Ectodermal cell (in vitro differentiated cells): ENCODE measurements at regions not wholly inside any gene's neighbourhood (a gene's known extent, or its start where the extent isn't known, plus 50 kb on each side); places are given as distances from the start of the nearest gene placed in this dataset.
"Not testable (repeated sequence)": the region's sequence is repeated elsewhere in the genome, so short reads cannot be mapped to it uniquely, and the experiment has no call there.

Experiments used
- H3K27ac ChIP-seq: 2 replicates; pipeline ENCODE4 v1.7.0; 2013; ENCODE audit warnings: mild to moderate bottlenecking, low read depth, low read length; ENCODE audit not compliant: insufficient read depth, poor library complexity, severe bottlenecking
- H3K27me3 ChIP-seq: 2 replicates; pipeline ENCODE4 v1.7.0; 2013; ENCODE audit warnings: mild to moderate bottlenecking, low read length; ENCODE audit not compliant: insufficient read depth, control insufficient read depth, poor library complexity, severe bottlenecking
- H3K36me3 ChIP-seq: one replicate; pipeline ENCODE4 v1.7.0; 2013; ENCODE audit warnings: low read length; ENCODE audit not compliant: control insufficient read depth, insufficient read depth
- H3K4me1 ChIP-seq: one replicate; pipeline ENCODE4 v1.7.0; 2013; ENCODE audit warnings: low read length; ENCODE audit not compliant: control insufficient read depth, insufficient read depth
- H3K4me3 ChIP-seq: 2 replicates; pipeline ENCODE4 v1.7.0; 2013; ENCODE audit warnings: low read depth, low read length, control low read depth; ENCODE audit not compliant: insufficient read depth
- H3K9me3 ChIP-seq: 2 replicates; pipeline ENCODE4 v1.7.0; 2013; ENCODE audit warnings: mild to moderate bottlenecking, low read length, moderate library complexity; ENCODE audit not compliant: control insufficient read depth
- WGBS, 2 experiments: methylation state at CpG; one replicate each; pipeline ENCODE4 v1.1.7; 2013; ENCODE audit warnings: missing lambda C conversion rate in 2 of 2; 5-methylcytosine and 5-hydroxymethylcytosine counted together

DNA sequence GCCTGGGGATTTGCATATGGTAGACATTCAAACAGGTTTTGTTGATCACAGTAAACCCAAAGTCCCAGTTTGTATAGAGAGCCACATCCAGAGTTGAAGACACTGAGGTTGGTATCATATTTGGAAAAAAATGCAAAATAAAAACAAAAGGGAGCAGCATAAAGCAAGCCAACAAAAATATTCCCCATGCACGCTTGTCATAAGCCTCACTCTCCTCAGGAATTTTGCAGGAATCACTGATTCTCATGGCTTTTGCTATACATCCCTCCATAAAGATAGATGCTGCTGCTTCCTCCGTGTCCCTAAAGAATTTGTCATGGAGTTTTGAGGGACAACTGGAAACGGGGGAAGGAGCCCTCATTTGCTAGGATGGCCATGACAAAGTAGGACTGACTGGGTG is 108.8 kb upstream of the TCF4 start:
- H3K36me3 ChIP-seq, result no peaks in the 10 kb centered on the region
- no peak overlapping the region for H3K4me3 ChIP-seq
- WGBS, 2 experiments, result 92 to 93% methylated on average over 3 of the region's 3 CpGs
- H3K27me3 ChIP-seq, result no peaks in the 10 kb centered on the region
- no peaks in the 10 kb centered on the region for H3K4me1 ChIP-seq
- no peaks in the 10 kb centered on the region for H3K9me3 ChIP-seq
- H3K27ac ChIP-seq, result no peak overlapping the region

DNA sequence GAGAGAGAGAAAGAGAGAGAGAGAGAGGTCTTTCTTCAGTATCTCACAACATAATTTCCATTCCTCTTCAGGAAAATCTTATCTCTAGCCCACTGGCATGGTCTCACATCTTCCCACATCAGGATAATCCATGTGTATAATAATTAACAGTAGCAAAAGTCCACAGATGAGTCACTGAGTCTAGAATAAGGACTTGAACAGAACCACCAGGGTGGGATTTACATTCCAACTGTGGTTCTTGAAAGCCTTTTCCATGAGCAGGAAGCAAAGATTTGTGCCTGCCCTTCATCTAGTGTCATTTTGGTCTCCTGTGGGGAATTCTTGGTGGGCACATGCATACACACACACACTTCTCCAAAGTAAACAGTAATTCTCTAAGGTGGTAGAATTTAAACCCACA is 107.1 kb upstream of the TCF4 start:
- H3K9me3 ChIP-seq, result no peaks in the 10 kb centered on the region
- H3K4me1 ChIP-seq, result no peaks in the 10 kb centered on the region
- no peaks in the 10 kb centered on the region for H3K27me3 ChIP-seq
- no peak overlapping the region for H3K27ac ChIP-seq
- H3K36me3 ChIP-seq, result no peaks in the 10 kb centered on the region
- no peak overlapping the region for H3K4me3 ChIP-seq

DNA sequence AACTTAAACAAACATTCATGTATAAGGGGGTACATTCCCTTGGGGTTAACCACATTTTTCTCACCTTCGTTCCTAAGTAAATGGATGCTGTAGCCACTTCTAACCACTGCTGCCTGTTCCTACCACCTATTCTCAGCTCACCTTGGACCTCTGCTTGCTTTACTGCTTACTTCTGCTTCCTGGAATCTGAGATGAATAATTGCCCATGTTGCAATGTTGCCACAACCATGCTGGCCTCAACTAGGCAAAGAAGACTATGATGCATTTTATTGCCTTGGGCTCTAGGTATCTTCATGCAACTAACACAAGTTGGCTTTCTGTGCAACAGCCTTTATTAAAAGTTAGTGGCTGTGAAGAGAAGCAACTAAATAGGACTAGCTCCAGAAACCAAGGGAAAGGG is 106.3 kb upstream of the TCF4 start:
- H3K9me3 ChIP-seq, result no peaks in the 10 kb centered on the region
- H3K4me3 ChIP-seq, result no peak overlapping the region
- H3K36me3 ChIP-seq, result no peaks in the 10 kb centered on the region
- H3K27me3 ChIP-seq, result no peaks in the 10 kb centered on the region
- H3K4me1 ChIP-seq, result no peaks in the 10 kb centered on the region
- no peak overlapping the region for H3K27ac ChIP-seq
- 93 to 95% methylated on average over 1 of the region's 1 CpG for WGBS, 2 experiments

DNA sequence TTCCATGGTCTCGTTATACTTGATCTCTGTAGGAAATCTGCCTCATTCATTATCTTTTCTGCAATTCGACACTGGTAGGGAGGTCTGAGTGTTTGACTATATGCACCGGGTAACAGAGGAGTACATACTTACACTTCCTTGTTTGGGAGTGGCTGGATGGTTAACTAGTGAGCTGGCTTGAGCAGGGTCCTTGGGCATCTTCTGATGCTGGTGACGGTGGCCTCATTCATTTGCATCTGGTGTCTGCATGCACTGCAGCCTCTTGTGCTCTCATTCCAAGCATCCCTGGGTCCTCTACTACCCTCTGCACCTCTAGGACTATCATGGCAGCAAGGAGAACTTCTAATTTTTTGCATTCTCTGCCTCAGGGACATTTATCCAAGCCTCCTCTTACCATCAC is 100.0 kb upstream of the TCF4 start:
- Histone ChIP-seq H3K27ac (no peak overlapping the region), H3K4me1 (no peaks in the 10 kb centered on the region), H3K36me3 (no peaks in the 10 kb centered on the region), H3K4me3 (no peak overlapping the region), H3K27me3 (no peaks in the 10 kb centered on the region), H3K9me3 (no peaks in the 10 kb centered on the region)
- 92 to 95% methylated on average over 4 of the region's 4 CpGs for WGBS, 2 experiments

DNA sequence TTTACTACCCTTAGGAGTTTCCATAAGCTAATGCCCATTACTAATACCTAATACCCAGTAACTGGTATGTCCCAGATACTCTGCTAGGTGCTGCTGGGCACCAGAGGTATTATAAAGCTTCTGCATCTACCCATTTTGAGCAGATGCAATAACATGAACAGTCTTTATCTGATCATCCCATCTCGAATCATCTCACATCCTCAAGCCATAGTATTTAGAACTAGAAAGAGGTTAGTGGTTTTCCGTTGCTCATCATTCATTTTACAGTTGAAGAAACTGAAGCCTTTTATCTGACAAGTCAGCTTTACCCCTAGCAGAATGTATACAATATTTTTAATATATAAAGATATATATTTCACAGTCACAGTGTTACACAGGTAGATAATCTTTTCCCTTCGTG is 99.1 kb upstream of the TCF4 start:
- no peaks in the 10 kb centered on the region for H3K36me3 ChIP-seq
- no peak overlapping the region for H3K27ac ChIP-seq
- H3K4me3 ChIP-seq, result no peak overlapping the region
- no peaks in the 10 kb centered on the region for H3K4me1 ChIP-seq
- H3K9me3 ChIP-seq, result no peaks in the 10 kb centered on the region
- H3K27me3 ChIP-seq, result no peaks in the 10 kb centered on the region
- 97% methylated on average over 3 of the region's 3 CpGs; no CpG with 5 or more reads in 1 of the 2 experiments for WGBS, 2 experiments

DNA sequence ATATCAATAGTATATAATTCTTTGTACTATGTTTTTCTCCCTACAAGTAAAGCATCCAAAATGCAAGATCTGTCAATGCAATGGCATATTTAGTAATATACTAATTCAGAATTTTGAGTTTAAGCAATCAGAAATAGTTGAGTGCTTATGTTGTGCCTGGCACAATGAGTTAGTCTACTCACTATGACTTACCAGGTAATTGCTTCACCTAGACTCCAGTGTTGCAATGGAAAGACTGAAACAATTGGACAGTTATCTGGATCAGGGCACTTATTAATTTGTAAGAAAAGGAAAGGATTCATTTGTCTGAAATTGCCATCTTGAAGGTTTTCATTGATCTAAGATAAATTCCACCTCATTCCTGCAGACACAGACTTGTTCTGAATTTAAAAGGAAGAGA is 97.6 kb upstream of the TCF4 start:
- no peaks in the 10 kb centered on the region for H3K9me3 ChIP-seq
- H3K4me3 ChIP-seq, result no peak overlapping the region
- no peaks in the 10 kb centered on the region for H3K27me3 ChIP-seq
- H3K36me3 ChIP-seq, result no peaks in the 10 kb centered on the region
- H3K27ac ChIP-seq, result no peak overlapping the region
- H3K4me1 ChIP-seq, result no peaks in the 10 kb centered on the region

DNA sequence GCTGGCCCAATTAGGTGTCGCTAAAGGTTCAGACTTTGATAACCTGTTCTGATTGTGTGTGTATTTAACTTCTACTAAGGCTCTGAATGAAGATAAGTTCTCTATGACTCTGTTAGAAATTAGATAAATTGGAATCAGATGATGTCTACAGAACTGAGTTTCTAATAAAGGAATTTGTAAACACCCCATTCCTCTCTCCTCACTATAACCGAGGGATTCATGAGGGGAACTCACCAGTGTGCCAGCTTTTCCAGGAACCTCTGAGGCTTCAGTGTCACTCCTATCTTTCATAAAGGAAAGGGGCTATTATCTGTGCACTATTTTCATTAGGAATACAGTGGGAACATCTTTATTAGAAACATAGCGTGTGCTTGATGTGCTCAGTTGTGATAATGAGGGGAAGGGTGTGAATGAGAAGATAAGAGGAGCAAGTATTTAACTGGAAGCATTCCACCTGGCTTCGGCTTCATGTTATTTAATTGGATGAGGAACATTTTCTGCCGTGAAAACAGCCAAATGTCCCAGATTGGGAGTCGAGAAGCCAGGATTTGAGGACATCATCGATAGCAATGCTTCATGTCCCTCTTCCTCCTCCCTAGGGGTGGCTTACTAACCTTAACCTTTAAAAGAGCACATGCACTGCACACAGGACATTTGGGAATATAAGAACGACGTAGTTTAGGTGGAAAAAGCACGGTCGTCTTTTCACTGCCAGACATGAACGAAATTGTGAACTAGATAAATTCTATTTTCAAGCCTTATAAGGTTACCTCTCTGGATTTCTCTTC is 84.8 kb upstream of the TCF4 start:
- H3K4me3 ChIP-seq, result no peak overlapping the region
- no peaks in the 10 kb centered on the region for H3K36me3 ChIP-seq
- H3K4me1 ChIP-seq, result no peaks in the 10 kb centered on the region
- no peak overlapping the region for H3K27ac ChIP-seq
- H3K27me3 ChIP-seq, result no peaks in the 10 kb centered on the region
- H3K9me3 ChIP-seq, result no peaks in the 10 kb centered on the region
- WGBS, 2 experiments, result 93 to 96% methylated on average over 12 of the region's 12 CpGs

DNA sequence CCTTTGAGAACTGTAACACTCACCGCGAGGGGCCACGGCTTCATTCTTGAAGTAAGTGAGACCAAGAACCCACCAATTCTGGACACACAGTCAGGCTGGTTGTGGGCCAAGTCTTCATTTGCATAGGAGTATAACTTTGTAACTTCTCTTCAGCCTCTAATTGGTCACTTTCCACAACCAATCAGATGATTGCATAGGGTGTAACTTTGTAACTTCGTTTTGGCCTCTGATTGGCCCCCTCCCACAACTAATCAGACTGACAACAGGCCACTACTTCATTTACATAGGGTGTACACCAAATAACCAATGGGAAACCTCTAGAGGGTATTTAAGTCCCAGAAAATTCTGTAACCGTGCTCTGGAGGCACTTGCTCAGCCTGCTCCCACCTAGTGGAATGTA is 77.5 kb upstream of the TCF4 start:
- Histone ChIP-seq H3K4me1 (no peaks in the 10 kb centered on the region), H3K4me3 (no peak overlapping the region), H3K27ac (no peak overlapping the region), H3K9me3 (no peaks in the 10 kb centered on the region), H3K27me3 (no peaks in the 10 kb centered on the region), H3K36me3 (no peaks in the 10 kb centered on the region)
- 93 to 96% methylated on average over 5 of the region's 5 CpGs for WGBS, 2 experiments

DNA sequence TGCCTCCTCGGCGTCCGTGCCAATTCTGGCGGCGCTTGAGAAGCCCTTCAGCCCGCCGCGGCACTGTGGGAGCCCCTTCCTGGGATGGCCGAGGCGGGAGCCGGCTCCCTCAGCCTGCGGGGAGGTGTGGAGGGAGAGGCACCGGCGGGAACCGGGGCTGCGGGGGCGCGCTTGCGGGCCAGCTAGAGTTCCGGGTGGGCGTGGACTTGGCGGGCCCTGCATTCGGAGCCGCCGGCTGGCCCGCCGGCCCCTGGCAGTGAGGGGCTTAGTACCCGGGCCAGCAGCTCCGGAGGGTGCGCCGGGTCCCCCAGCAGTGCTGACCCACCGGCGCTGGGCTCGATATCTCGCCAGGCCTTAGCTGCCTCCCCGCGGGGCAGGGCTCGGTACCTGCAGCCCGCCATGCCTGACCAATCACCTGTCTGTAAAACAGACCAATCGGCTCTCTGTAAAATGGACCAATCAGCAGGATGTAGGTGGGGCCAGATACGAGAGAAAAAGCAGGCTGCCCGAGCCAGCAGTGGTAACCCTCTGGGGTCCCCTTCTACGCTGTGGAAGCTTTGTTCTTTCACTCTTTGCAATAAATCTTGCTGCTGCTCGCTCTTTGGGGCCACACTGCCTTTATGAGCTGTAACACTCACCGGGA is 76.9 kb upstream of the TCF4 start:
- H3K36me3 ChIP-seq, H3K4me3 ChIP-seq, H3K27ac ChIP-seq, H3K4me1 ChIP-seq, H3K27me3 ChIP-seq, H3K9me3 ChIP-seq: not testable (repeated sequence)
- WGBS, 2 experiments, result 95 to 97% methylated on average over 45 of the region's 45 CpGs

DNA sequence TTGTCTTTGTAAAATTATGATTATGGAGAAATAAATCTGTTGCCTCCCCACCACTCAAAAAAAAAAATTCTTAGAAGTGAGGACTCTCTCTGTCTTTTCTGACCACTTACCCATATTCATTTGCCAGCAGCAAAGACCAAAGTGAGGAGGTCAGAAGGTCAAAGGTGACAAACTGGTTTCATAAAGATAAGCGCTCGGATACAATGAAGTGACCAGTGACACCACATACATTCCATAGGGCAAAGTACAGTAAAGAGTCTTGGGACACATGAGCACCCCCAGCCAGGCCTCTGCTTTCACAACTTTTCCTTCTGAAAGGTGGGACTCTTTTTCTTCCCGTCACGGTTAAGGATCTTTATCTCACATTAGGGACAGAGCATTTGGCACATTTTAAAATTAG is 75.9 kb upstream of the TCF4 start:
- WGBS, 2 experiments, result 96 to 97% methylated on average over 4 of the region's 4 CpGs
- Histone ChIP-seq H3K36me3 (no peaks in the 10 kb centered on the region), H3K4me3 (no peak overlapping the region), H3K4me1 (no peaks in the 10 kb centered on the region), H3K9me3 (no peaks in the 10 kb centered on the region), H3K27ac (no peak overlapping the region), H3K27me3 (no peaks in the 10 kb centered on the region)
